ENCODE measurements at regions not wholly inside any gene's neighbourhood (a gene's known extent, or its start where the extent isn't known, plus 50 kb on each side); places are given as distances from the start of the nearest gene placed in this dataset.

DNA sequence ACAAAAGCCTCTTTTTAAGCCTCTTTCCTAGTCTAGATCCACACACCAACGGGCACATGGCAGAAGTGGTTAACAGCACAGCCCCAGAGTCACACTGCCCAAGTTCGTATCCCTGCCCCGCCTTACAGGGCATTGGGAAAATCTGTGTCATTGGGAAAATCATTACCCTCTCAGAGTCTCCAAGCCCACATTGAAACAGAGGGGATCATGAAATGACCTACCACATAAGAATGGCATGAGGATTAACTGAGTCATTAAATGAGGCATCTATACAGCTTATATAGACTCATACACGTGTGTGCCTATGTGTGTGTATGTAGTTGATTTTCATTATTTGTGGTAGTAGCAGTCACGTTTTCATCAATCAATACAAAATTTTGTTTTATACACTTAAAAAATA is 469.0 kb upstream of the POU3F3 start:
- TF ChIP-seq, protein P1, sequence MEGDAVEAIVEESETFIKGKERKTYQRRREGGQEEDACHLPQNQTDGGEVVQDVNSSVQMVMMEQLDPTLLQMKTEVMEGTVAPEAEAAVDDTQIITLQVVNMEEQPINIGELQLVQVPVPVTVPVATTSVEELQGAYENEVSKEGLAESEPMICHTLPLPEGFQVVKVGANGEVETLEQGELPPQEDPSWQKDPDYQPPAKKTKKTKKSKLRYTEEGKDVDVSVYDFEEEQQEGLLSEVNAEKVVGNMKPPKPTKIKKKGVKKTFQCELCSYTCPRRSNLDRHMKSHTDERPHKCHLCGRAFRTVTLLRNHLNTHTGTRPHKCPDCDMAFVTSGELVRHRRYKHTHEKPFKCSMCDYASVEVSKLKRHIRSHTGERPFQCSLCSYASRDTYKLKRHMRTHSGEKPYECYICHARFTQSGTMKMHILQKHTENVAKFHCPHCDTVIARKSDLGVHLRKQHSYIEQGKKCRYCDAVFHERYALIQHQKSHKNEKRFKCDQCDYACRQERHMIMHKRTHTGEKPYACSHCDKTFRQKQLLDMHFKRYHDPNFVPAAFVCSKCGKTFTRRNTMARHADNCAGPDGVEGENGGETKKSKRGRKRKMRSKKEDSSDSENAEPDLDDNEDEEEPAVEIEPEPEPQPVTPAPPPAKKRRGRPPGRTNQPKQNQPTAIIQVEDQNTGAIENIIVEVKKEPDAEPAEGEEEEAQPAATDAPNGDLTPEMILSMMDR (IDR thresholded peaks at IDR 0.05) = no peak
- TF ChIP-seq POLR2A (IDR thresholded peaks at IDR 0.05) (no peak), EP300 (IDR thresholded peaks at IDR 0.05) (no peak)
